ENCODE measurements at regions not wholly inside any gene's neighbourhood (a gene's known extent, or its start where the extent isn't known, plus 50 kb on each side); places are given as distances from the start of the nearest gene placed in this dataset.

- TF ChIP-seq USF2 (IDR thresholded peaks at IDR 0.05; ENCODE audit: low read depth, low read length) (no peak), CTCF (conservative IDR thresholded peaks at IDR 0.05; ENCODE audit: low read depth, low read length) (no peak), POLR2A (IDR thresholded peaks at IDR 0.05; ENCODE audit: low read depth, low read length) (no peak), MAZ (IDR thresholded peaks at IDR 0.05; ENCODE audit: borderline replicate concordance, low read depth, low read length) (no peak), RCOR1 (IDR thresholded peaks at IDR 0.05; ENCODE audit: insufficient replicate concordance, low read length) (no peak), MAFK (IDR thresholded peaks at IDR 0.05; ENCODE audit: low read depth, low read length) (no peak), RFX5 (IDR thresholded peaks at IDR 0.05; ENCODE audit: low read depth, low read length) (no peak), SMC3 (IDR thresholded peaks at IDR 0.05; ENCODE audit: low read depth, low read length) (no peak), CEBPB (IDR thresholded peaks at IDR 0.05; ENCODE audit: low read depth, low read length) (no peak), CHD1 (IDR thresholded peaks at IDR 0.05; ENCODE audit: low read depth, low read length) (no peak), FOS (IDR thresholded peaks at IDR 0.05; ENCODE audit: low read depth, low read length) (no peak), BHLHE40 (IDR thresholded peaks at IDR 0.05; ENCODE audit: low read depth, low read length) (no peak), RAD21 (IDR thresholded peaks at IDR 0.05; ENCODE audit: low read length) (no peak)
Measured at GRCh38 chr2:18795906-18796305, 206.5 kb upstream of the NT5C1B start.

Data from IMR-90 (cell line).